ENCODE measurements at regions not wholly inside any gene's neighbourhood (a gene's known extent, or its start where the extent isn't known, plus 50 kb on each side); places are given as distances from the start of the nearest gene placed in this dataset.

- no peak for DNase-seq
These were observed 57.3 kb upstream of the MYRIP start for GRCh38 chr3:39752019-39752637.

GRCh38 chr3:39752751-39753150, 56.7 kb upstream of the MYRIP start:
- no peak for DNase-seq

- DNase-seq: no peak
These were observed 56.0 kb upstream of the MYRIP start for GRCh38 chr3:39753391-39753790.

GRCh38 chr3:39754549-39754948, 54.9 kb upstream of the MYRIP start:
- no peak for DNase-seq

- no peak for DNase-seq
These were observed 54.3 kb upstream of the MYRIP start for GRCh38 chr3:39755100-39755499.

- no peak for DNase-seq
These were observed 52.1 kb upstream of the MYRIP start for GRCh38 chr3:39757307-39757706.

Measured in fibroblast of upper back skin (primary cell).